GM06990 (cell line): ENCODE measurements at regions not wholly inside any gene's neighbourhood (a gene's known extent, or its start where the extent isn't known, plus 50 kb on each side); places are given as distances from the start of the nearest gene placed in this dataset.

Source experiments
- DNase-seq: peaks from one replicate; pipeline ENCODE4 v3.0.0-alpha.2; 2011; ENCODE audit not compliant: insufficient read length; ENCODE audit errors: extremely low read depth
- H3K27me3 ChIP-seq: replicated peaks from 2 replicates; pipeline ENCODE4 v1.6.0; 2011; ENCODE audit warnings: low read length; ENCODE audit not compliant: control insufficient read depth, insufficient read depth
- H3K36me3 ChIP-seq: 2 replicates; pipeline ENCODE4 v1.5.1; 2011; ENCODE audit warnings: low read length; ENCODE audit not compliant: control insufficient read depth, insufficient read depth
- H3K4me3 ChIP-seq: replicated peaks from 2 replicates; pipeline ENCODE4 v1.5.1; 2011; ENCODE audit warnings: low read depth, mild to moderate bottlenecking, control low read depth, low read length
- TF ChIP-seq, protein P1 (sequence below): IDR thresholded peaks from 2 replicates; pipeline ENCODE4 v1.5.1; 2011; ENCODE audit warnings: low read length, control low read depth, mild to moderate bottlenecking, inconsistent platforms; ENCODE audit not compliant: insufficient read depth, poor library complexity, severe bottlenecking

DNA sequence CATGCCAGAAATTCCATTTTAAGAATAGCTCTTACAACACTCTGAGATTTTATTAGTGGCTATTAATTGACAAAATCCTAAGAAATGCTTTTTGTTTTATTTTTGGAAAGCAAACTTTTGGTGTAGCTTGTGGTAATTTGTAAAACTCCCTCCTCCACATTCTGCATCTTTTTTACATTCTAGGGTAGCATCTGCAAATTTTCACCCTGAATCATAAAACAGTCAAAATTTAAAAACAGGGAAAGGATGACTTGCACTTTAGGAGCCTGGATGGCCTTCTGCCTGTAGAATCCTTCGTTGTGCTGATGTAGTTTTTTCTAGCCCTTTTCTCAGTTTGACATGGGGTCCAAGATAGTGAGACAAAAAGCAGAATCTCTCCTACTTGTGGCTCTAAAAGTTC lies 316.1 kb downstream of the ADRA2A start:
- DNase-seq: no peak

DNA sequence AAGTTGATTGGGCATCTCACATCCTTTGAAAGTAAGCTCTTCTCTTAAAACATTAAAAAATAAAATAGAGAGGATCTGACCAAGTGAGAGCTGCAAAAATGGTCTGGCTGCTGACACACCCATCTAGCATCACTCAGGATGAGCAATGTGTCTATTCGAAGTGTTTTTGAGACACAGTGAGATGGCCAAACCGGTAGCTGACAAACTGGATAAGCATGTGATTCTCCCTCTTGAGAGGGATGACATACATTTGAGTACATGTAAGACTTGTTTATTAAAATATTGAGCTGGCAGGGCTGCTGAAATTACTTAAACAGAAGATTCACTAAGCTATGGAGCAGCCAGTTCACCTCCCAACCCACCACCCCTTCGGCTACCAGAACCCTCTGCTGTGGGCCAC lies 333.9 kb downstream of the ADRA2A start:
- Histone ChIP-seq H3K36me3 (no peaks in the 10 kb centered on the region), H3K27me3 (no peaks in the 10 kb centered on the region), H3K4me3 (no peak overlapping the region)
- DNase-seq: no peak
- TF ChIP-seq, protein P1, sequence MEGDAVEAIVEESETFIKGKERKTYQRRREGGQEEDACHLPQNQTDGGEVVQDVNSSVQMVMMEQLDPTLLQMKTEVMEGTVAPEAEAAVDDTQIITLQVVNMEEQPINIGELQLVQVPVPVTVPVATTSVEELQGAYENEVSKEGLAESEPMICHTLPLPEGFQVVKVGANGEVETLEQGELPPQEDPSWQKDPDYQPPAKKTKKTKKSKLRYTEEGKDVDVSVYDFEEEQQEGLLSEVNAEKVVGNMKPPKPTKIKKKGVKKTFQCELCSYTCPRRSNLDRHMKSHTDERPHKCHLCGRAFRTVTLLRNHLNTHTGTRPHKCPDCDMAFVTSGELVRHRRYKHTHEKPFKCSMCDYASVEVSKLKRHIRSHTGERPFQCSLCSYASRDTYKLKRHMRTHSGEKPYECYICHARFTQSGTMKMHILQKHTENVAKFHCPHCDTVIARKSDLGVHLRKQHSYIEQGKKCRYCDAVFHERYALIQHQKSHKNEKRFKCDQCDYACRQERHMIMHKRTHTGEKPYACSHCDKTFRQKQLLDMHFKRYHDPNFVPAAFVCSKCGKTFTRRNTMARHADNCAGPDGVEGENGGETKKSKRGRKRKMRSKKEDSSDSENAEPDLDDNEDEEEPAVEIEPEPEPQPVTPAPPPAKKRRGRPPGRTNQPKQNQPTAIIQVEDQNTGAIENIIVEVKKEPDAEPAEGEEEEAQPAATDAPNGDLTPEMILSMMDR: no peak

More for the DNA sequence above, 316.1 kb downstream of the ADRA2A start:
- H3K27me3 ChIP-seq: no peaks in the 10 kb centered on the region
- TF ChIP-seq, protein P1: no peak
- H3K36me3 ChIP-seq: no peaks in the 10 kb centered on the region
- no peak overlapping the region for H3K4me3 ChIP-seq

DNA sequence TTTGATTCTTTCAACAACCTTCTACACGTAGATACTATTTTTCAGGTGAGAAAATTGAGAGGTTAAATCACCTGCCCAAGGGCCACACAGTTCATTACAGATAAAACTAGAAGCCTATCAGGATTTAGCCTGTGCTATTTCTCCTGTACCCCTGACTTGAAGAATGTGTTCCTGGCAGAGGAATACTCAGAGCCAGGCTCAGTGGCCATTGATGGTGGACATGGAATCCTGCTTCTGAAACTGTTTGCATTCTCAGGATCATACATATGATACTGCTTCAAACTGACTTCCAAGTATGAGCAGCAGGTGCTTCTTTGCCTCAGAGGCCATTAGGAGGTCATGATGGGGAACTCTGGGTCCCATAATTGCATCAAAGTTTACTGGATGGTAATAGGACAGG lies 348.6 kb downstream of the ADRA2A start:
- TF ChIP-seq, protein P1: no peak
- H3K36me3 ChIP-seq: no peaks in the 10 kb centered on the region
- no peak for DNase-seq

DNA sequence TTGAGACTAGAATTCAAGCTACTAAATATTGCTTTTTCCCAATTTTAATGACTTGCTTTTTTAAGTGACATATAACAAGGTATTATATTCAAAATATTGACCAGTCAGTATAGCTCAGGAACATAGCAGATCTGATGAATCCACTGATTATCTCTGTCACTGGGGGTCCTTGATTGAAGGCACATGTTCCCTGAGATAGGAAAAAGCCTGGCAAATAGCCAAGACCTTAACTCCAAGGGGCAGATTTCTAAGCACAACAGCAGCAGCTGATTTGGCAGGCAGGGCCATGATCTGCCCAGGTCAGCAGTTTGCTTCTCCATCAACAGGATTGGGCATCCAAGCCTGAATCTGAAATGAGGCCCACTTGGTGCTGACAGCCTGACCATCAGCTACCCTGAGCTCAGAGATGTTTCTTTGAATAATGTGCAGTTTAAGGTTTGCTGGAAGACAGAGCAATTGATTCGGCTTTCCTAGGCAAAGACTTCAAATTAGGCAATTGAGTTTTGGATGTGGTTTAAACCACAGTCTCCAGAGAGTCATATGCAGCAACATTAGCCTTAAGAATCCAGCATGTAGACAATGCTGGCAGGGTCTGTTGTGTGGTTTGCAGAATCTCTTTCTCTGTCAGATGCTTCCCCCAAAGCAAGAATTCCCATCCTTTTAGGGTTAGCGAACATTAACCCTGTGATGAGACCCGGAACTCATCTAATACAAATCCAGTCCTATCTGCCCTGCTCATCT lies 352.6 kb downstream of the ADRA2A start:
- no peak for DNase-seq
- no peaks in the 10 kb centered on the region for H3K27me3 ChIP-seq
- H3K4me3 ChIP-seq: no peak overlapping the region
- no peaks in the 10 kb centered on the region for H3K36me3 ChIP-seq
- TF ChIP-seq, protein P1: no peak

More for the DNA sequence above, 348.6 kb downstream of the ADRA2A start:
- Histone ChIP-seq H3K4me3 (no peak overlapping the region), H3K27me3 (no peaks in the 10 kb centered on the region)

DNA sequence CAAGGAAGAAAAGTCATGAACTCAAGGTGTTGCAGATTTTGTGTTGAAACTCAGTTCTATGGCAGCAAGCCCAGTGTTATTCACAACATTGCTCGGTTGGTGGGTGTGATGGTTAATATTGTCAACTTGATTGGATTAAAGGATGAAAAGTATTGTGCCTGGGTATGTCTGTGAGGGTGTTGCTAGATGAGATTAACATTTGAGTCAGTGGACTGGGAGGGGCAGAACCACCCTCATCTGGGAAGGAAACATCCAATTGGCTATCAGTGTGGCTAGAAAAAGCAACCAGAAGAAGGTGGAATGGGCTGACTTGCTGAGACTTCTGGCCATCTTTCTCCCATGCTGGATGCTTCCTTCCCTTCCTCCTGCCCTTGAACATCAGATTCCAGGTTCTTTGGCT lies 353.2 kb downstream of the ADRA2A start:
- no peak for DNase-seq
- Histone ChIP-seq H3K36me3 (no peaks in the 10 kb centered on the region), H3K4me3 (no peak overlapping the region), H3K27me3 (no peaks in the 10 kb centered on the region)
- TF ChIP-seq, protein P1: no peak

DNA sequence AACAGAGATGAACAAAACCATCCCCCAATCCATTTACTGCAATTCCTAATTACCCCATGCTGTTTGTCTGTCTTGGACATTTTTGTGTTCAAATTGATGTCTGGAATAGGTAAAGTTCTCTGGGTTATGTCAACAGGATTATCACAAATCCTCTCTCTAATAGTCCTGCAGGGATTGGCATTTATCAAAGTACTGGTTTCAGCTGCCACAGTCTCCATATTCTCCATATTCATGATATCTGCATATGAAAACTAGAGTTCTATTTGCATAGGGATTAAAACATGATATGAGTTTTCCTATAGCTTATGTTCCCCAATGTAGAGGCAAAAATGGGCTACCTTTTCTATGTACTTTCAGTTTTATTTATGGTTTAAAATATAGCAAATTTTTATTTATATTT lies 355.8 kb downstream of the ADRA2A start:
- TF ChIP-seq, protein P1: no peak
- no peak overlapping the region for H3K4me3 ChIP-seq
- no peak for DNase-seq

More for the DNA sequence above, 355.8 kb downstream of the ADRA2A start:
- Histone ChIP-seq H3K27me3 (no peaks in the 10 kb centered on the region), H3K36me3 (no peaks in the 10 kb centered on the region)
